Neutrophil (primary cell): ENCODE measurements at regions not wholly inside any gene's neighbourhood (a gene's known extent, or its start where the extent isn't known, plus 50 kb on each side); places are given as distances from the start of the nearest gene placed in this dataset.

ENCODE experiments used
- H3K27ac ChIP-seq: fragments of 200-600 bp; sonication (generic); 2 replicates; pipeline ENCODE4 v1.5.1; 2016; ENCODE audit warnings: mild to moderate bottlenecking, moderate library complexity
- H3K27me3 ChIP-seq: fragments of 200-600 bp; sonication (generic); 2 replicates; pipeline ENCODE4 v1.6.0; 2016; ENCODE audit warnings: mild to moderate bottlenecking
- H3K36me3 ChIP-seq: fragments of 200-600 bp; sonication (generic); 2 replicates; pipeline ENCODE4 v1.5.1; 2017
- H3K4me1 ChIP-seq, 2 experiments: fragments of 200-600 bp in 1 of 2; sonication (generic) in 1 of 2; 1 replicate in 1 of 2; 2 replicates in 1 of 2; pipeline versions ENCODE4 v1.5.1 to v1.6.1; 2013 to 2016; ENCODE audit warnings: low read depth in 1 of 2, low read length in 1 of 2, mild to moderate bottlenecking in 1 of 2, moderate library complexity in 1 of 2; ENCODE audit not compliant: control insufficient read depth in 1 of 2, insufficient read depth in 1 of 2
- H3K4me3 ChIP-seq, 2 experiments: fragments of 200-600 bp in 1 of 2; sonication (generic) in 1 of 2; 1 replicate in 1 of 2; 2 replicates in 1 of 2; pipeline ENCODE4 v1.5.1; 2013 to 2016; ENCODE audit warnings: low read depth in 1 of 2, low read length in 1 of 2, mild to moderate bottlenecking in 1 of 2, moderate library complexity in 1 of 2
- H3K9me3 ChIP-seq: fragments of 200-600 bp; sonication (generic); 2 replicates; pipeline ENCODE4 v1.5.1; 2016
- CTCF ChIP-seq: fragments of 200-600 bp; sonication (generic); IDR thresholded peaks from 2 replicates; pipeline ENCODE4 v1.5.1; 2016; ENCODE audit warnings: antibody characterized with exemption

- Histone ChIP-seq H3K9me3 (no peaks in the 10 kb centered on the region), H3K27me3 (peaks cover 22% of the 10 kb centered on the region), H3K36me3 (peaks cover 48% of the 10 kb centered on the region), H3K4me1 (peaks cover 2 to 24% of the 10 kb centered on the region in 2 experiments), H3K4me3 (no peak overlapping the region), H3K27ac (peak overlapping the region; percentile 48)
- no peak for TF ChIP-seq CTCF
These were observed 50.7 kb upstream of the SLCO4A1 start for GRCh38 chr20:62591591-62591990.
